Right atrium auricular region (tissue), 2 donors: ENCODE measurements at regions not wholly inside any gene's neighbourhood (a gene's known extent, or its start where the extent isn't known, plus 50 kb on each side); places are given as distances from the start of the nearest gene placed in this dataset.

Experiments
- DNase-seq: peaks from one replicate; pipeline ENCODE4 v3.0.0-alpha.2; 2019; ENCODE audit warnings: low spot score
- H3K27ac ChIP-seq, 2 donors: fragments of 200-600 bp; sonication (generic); 1 replicate in 1 of 2; 2 replicates in 1 of 2; pipeline ENCODE4 v1.5.1; 2016 to 2019
- H3K27me3 ChIP-seq, 2 donors: fragments of 200-600 bp; sonication (generic); one replicate each; pipeline versions ENCODE4 v1.5.1 to v1.6.0; 2017 to 2019
- H3K36me3 ChIP-seq: fragments of 200-600 bp; sonication (generic); one replicate; pipeline ENCODE4 v1.5.1; 2016
- H3K4me1 ChIP-seq, 2 donors: fragments of 200-600 bp; sonication (generic); one replicate each; pipeline versions ENCODE4 v1.5.1 to v1.6.0; 2017 to 2019
- H3K4me3 ChIP-seq, 2 donors: fragments of 200-600 bp; sonication (generic); 1 replicate in 1 of 2; 2 replicates in 1 of 2; pipeline ENCODE4 v1.5.1; 2017 to 2019; ENCODE audit warnings: mild to moderate bottlenecking in 1 of 2, moderate library complexity in 1 of 2
- H3K9me3 ChIP-seq, 2 donors: fragments of 200-600 bp; sonication (generic); one replicate each; pipeline ENCODE4 v1.5.1; 2019
- TF ChIP-seq, protein P1 (sequence below), 2 donors: fragments of 200-600 bp; sonication (generic); IDR thresholded peaks; one replicate each; pipeline ENCODE4 v1.5.1; 2019; ENCODE audit warnings: antibody characterized with exemption in 2 of 2

DNA sequence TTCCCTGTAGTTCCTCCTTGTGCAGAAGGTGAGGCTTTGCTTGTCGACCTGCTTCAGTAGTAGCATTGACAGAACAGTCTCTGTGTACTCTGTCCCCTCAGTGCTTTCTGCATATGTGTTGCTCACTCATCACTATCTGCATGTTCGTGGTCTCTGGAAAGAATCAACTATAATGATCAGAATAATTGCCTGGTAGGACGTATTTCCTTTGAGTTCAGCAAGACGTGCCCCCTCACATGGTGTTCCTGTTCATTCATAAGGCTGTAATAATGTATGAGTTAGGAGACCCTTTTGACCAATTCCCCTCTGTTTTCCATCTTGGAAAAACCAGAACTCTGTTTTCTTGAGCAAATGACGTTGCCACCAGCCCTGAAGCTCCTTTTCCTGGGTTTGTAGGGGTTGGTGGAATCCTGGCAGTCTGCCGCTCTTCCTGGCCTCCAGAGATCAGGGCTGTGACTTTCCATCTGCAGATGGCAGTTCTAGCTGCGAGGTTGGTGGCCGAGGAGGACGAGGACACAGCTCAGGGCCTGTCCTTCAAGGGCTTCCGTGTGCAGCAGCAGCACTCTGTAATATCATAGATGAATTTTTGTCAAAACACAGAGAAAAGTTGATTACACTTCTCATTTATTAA, 61.9 kb downstream of the EXOSC2 start:
- TF ChIP-seq, protein P1, sequence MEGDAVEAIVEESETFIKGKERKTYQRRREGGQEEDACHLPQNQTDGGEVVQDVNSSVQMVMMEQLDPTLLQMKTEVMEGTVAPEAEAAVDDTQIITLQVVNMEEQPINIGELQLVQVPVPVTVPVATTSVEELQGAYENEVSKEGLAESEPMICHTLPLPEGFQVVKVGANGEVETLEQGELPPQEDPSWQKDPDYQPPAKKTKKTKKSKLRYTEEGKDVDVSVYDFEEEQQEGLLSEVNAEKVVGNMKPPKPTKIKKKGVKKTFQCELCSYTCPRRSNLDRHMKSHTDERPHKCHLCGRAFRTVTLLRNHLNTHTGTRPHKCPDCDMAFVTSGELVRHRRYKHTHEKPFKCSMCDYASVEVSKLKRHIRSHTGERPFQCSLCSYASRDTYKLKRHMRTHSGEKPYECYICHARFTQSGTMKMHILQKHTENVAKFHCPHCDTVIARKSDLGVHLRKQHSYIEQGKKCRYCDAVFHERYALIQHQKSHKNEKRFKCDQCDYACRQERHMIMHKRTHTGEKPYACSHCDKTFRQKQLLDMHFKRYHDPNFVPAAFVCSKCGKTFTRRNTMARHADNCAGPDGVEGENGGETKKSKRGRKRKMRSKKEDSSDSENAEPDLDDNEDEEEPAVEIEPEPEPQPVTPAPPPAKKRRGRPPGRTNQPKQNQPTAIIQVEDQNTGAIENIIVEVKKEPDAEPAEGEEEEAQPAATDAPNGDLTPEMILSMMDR (IDR thresholded peaks at IDR 0.05): no peak
- Histone ChIP-seq H3K27ac (no peak overlapping the region), H3K36me3 (no peaks in the 10 kb centered on the region), H3K4me3 (no peak overlapping the region), H3K9me3 (no peaks in the 10 kb centered on the region), H3K4me1 (peaks cover 0 to 28% of the 10 kb centered on the region in 2 donors), H3K27me3 (no peaks in the 10 kb centered on the region)
- DNase-seq: no peak

GRCh38 chr9:130756037-130756436, 62.5 kb downstream of the EXOSC2 start:
- Histone ChIP-seq H3K4me3 (no peak overlapping the region), H3K4me1 (peaks cover 0 to 28% of the 10 kb centered on the region in 2 donors), H3K36me3 (no peaks in the 10 kb centered on the region), H3K27me3 (no peaks in the 10 kb centered on the region), H3K9me3 (no peaks in the 10 kb centered on the region), H3K27ac (no peak overlapping the region)
- DNase-seq: no peak
- TF ChIP-seq, protein P1 (IDR thresholded peaks at IDR 0.05): no peak

GRCh38 chr9:130756455-130757152, 63.0 kb downstream of the EXOSC2 start:
- TF ChIP-seq, protein P1 (IDR thresholded peaks at IDR 0.05): no peak
- no peak overlapping the region for H3K27ac ChIP-seq
- no peak overlapping the region for H3K4me3 ChIP-seq

DNA sequence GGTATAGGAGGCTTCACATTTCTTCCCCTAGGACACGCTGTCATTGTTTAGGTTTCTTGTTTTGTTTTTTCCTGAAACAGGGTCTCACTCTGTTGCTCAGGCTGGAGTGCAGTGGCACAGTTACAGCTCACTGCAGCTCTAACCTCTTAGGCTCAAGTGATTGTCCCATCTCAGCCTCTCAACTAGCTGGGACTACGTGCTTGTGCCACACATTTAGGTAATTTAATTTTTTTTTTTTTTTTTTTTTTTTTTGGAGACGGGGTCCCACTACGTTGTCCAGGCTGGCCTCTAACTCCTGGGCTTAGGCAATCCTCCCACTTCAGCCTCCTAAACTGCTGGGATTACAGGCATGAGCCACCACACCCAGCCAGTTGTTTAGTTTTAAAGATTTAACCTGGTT, 66.2 kb downstream of the EXOSC2 start:
- Histone ChIP-seq H3K9me3 (no peaks in the 10 kb centered on the region), H3K27me3 (no peaks in the 10 kb centered on the region), H3K36me3 (no peaks in the 10 kb centered on the region), H3K4me1 (peaks cover 0 to 25% of the 10 kb centered on the region in 2 donors), H3K4me3 (no peak overlapping the region), H3K27ac (no peak overlapping the region)
- TF ChIP-seq, protein P1 (IDR thresholded peaks at IDR 0.05): no peak
- no peak for DNase-seq

More at GRCh38 chr9:130756455-130757152, 63.0 kb downstream of the EXOSC2 start:
- Histone ChIP-seq H3K36me3 (no peaks in the 10 kb centered on the region), H3K27me3 (no peaks in the 10 kb centered on the region), H3K9me3 (no peaks in the 10 kb centered on the region), H3K4me1 (peaks cover 0 to 28% of the 10 kb centered on the region in 2 donors)
- DNase-seq: no peak

DNA sequence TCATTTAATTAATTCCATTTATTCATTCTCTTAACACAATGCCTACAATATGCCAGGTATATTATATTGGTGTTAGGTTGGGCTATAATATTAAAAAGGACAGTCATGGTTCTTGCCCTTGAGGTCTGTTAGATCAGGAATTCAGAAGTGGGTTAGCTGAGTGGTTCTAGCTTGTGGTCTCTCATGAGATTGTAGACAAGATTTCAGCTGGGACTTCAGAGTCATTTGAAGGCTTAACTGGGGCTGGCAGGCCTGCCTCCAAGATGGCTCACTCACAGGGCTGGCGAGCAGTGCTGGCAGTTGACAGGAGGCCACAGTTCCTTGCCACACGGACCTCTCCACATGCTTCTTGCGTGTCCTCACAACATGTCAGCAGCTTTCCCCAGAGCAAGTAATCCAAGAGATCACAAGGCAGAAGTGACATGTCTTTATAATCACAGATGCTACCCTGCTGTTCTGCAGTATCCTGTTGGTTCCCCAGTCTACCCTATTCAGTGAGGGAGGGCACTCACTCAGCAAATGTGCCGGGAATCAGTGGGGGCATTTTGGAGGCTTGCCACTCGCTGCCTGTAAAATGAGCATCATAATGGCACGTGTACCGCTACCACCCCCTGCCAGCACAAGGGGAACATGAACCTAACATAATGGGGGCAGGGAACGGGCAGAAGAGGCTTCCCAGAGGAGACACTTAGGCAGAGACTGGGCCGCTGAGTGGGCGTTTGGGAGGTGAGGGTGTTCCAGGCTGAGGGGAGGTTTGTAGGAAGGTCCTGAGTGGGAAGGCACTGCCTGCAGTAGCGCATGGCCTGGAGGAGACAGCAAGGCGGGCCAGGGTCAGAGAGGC, 70.0 kb downstream of the EXOSC2 start:
- TF ChIP-seq, protein P1 (IDR thresholded peaks at IDR 0.05): no peak
- Histone ChIP-seq H3K4me3 (no peak overlapping the region), H3K36me3 (no peaks in the 10 kb centered on the region), H3K27me3 (no peaks in the 10 kb centered on the region), H3K4me1 (peaks cover 0 to 28% of the 10 kb centered on the region in 2 donors), H3K27ac (no peak overlapping the region), H3K9me3 (no peaks in the 10 kb centered on the region)
- no peak for DNase-seq
